ENCODE measurements at regions not wholly inside any gene's neighbourhood (a gene's known extent, or its start where the extent isn't known, plus 50 kb on each side); places are given as distances from the start of the nearest gene placed in this dataset.
"Not testable (repeated sequence)": the region's sequence is repeated elsewhere in the genome, so short reads cannot be mapped to it uniquely, and the experiment has no call there.

GRCh38 chr11:31958076-31958735 is 132.7 kb upstream of the RCN1 start:
- DNase-seq (ENCODE audit: low spot score), result peak; percentile 12

- no peak for DNase-seq (ENCODE audit: low spot score)
Measured at GRCh38 chr11:31957674-31958073, 133.2 kb upstream of the RCN1 start.

GRCh38 chr11:31956310-31956709 is 134.6 kb upstream of the RCN1 start:
- no peak for DNase-seq (ENCODE audit: low spot score)

GRCh38 chr11:31955838-31956237 is 135.0 kb upstream of the RCN1 start:
- no peak for DNase-seq (ENCODE audit: low spot score)

GRCh38 chr11:31953803-31954327 is 137.0 kb upstream of the RCN1 start:
- no peak for DNase-seq (ENCODE audit: low spot score)

GRCh38 chr11:31949733-31950200 is 138.6 kb upstream of the PAX6 start:
- DNase-seq (ENCODE audit: low spot score), result not testable (repeated sequence)

- DNase-seq (ENCODE audit: low spot score), result no peak
Measured at GRCh38 chr11:31947051-31947450, 135.9 kb upstream of the PAX6 start.

GRCh38 chr11:31943056-31943780 is 132.1 kb upstream of the PAX6 start:
- DNase-seq (ENCODE audit: low spot score), result no peak

- DNase-seq (ENCODE audit: low spot score), result no peak
Measured at GRCh38 chr11:31940371-31941037, 129.4 kb upstream of the PAX6 start.

- no peak for DNase-seq (ENCODE audit: low spot score)
Measured at GRCh38 chr11:31939004-31939403, 127.9 kb upstream of the PAX6 start.

GRCh38 chr11:31936312-31936711 is 125.2 kb upstream of the PAX6 start:
- no peak for DNase-seq (ENCODE audit: low spot score)

GRCh38 chr11:31932879-31933278 is 121.8 kb upstream of the PAX6 start:
- DNase-seq (ENCODE audit: low spot score), result no peak

GRCh38 chr11:31927982-31928381 is 116.9 kb upstream of the PAX6 start:
- DNase-seq (ENCODE audit: low spot score), result no peak

- DNase-seq (ENCODE audit: low spot score), result no peak
Measured at GRCh38 chr11:31926816-31927528, 115.8 kb upstream of the PAX6 start.

GRCh38 chr11:31926106-31926505 is 115.0 kb upstream of the PAX6 start:
- DNase-seq (ENCODE audit: low spot score), result no peak

- DNase-seq (ENCODE audit: low spot score), result no peak
Measured at GRCh38 chr11:31922450-31922849, 111.3 kb upstream of the PAX6 start.

GRCh38 chr11:31921081-31921480 is 110.0 kb upstream of the PAX6 start:
- DNase-seq (ENCODE audit: low spot score), result no peak

GRCh38 chr11:31919175-31919574 is 108.1 kb upstream of the PAX6 start:
- DNase-seq (ENCODE audit: low spot score), result no peak

- no peak for DNase-seq (ENCODE audit: low spot score)
Measured at GRCh38 chr11:31915867-31916266, 104.7 kb upstream of the PAX6 start.

GRCh38 chr11:31913985-31914384 is 102.9 kb upstream of the PAX6 start:
- DNase-seq (ENCODE audit: low spot score), result no peak

GRCh38 chr11:31912808-31913207 is 101.7 kb upstream of the PAX6 start:
- no peak for DNase-seq (ENCODE audit: low spot score)

GRCh38 chr11:31910950-31911576 is 99.9 kb upstream of the PAX6 start:
- DNase-seq (ENCODE audit: low spot score), result no peak

Measured in pons (tissue), 1 donor.